ENCODE measurements at regions not wholly inside any gene's neighbourhood (a gene's known extent, or its start where the extent isn't known, plus 50 kb on each side); places are given as distances from the start of the nearest gene placed in this dataset.

DNA sequence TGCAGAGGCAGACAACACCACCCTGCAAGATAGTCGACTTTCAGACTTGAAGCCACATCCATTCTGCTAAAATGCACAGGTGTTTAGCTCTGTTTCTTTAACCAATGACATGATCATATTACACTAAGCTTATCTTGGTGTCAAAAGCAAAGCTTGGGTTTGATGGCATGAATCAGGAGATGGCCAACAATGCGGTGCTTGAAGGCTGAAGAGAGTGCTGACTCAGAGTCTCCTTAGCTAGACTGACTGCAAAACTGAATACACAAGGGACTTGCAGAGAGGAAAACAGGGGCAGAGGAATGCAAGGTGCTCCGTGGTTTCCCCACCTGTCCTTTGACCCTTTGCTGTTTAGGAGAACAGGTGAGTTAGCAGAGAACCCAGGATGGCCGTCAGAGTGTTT, 262.6 kb downstream of the SIPA1L2 start:
- no peak for TF ChIP-seq ZFX (IDR thresholded peaks at IDR 0.05; ENCODE audit: borderline replicate concordance)
- TF ChIP-seq, protein P1, sequence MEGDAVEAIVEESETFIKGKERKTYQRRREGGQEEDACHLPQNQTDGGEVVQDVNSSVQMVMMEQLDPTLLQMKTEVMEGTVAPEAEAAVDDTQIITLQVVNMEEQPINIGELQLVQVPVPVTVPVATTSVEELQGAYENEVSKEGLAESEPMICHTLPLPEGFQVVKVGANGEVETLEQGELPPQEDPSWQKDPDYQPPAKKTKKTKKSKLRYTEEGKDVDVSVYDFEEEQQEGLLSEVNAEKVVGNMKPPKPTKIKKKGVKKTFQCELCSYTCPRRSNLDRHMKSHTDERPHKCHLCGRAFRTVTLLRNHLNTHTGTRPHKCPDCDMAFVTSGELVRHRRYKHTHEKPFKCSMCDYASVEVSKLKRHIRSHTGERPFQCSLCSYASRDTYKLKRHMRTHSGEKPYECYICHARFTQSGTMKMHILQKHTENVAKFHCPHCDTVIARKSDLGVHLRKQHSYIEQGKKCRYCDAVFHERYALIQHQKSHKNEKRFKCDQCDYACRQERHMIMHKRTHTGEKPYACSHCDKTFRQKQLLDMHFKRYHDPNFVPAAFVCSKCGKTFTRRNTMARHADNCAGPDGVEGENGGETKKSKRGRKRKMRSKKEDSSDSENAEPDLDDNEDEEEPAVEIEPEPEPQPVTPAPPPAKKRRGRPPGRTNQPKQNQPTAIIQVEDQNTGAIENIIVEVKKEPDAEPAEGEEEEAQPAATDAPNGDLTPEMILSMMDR (IDR thresholded peaks at IDR 0.05) = no peak
- H3K27ac ChIP-seq = no peak overlapping the region

DNA sequence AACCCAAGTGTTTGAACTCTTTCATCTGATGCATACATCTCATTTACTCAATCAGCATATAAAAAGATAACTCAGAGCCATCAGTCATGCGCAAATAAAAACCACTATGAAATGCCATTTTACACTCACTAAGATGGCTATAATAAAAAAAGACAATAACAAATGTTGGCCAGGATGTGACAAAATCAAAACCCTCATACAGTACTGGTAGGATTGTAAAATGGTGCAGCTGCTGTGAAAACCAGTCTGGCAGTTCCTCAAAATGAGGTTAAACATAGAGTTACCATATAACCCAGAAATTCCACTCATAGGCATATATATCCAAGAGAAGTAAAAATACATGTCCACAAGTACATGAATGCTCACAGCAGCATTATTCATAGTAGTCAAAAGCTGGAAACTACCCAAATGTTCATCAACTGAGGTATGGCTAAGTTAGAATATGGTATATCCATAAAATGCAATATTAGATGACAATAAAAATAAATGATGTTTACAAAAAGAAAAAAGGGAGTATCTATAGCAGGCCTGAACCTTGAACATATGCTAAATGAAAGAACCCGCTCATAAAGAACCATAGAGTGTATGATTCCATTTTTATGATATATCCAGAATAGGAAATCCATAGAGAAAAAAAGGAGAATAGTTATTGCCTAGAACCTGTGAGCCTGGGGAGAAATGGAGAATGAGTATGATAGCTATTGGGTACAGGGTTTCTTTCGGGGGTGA, 265.1 kb downstream of the SIPA1L2 start:
- no peak overlapping the region for H3K27ac ChIP-seq
- no peak for TF ChIP-seq ZFX (IDR thresholded peaks at IDR 0.05; ENCODE audit: borderline replicate concordance)
- TF ChIP-seq, protein P1 (IDR thresholded peaks at IDR 0.05) = no peak

DNA sequence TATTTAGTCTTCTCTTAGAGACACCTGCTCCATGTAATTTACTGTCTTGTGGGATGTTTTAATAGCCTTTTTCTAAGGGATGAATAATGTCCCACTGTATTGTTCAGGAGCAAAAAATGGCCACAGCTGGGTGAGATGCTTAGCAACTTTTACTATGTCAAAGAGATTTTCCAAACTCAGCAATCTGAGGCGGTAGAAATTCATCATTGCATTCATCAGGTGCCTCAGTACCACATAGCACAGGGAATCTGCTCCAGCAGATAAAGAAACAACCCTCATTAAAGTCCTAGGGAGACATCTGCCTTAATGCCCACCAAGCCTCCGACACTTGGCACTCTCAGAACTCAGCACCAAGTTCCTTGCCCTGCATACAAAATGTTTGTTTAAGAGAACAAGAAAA, 266.9 kb downstream of the SIPA1L2 start:
- no peak overlapping the region for H3K27ac ChIP-seq
- TF ChIP-seq, protein P1 (IDR thresholded peaks at IDR 0.05) = no peak
- TF ChIP-seq ZFX (IDR thresholded peaks at IDR 0.05; ENCODE audit: borderline replicate concordance) = no peak

DNA sequence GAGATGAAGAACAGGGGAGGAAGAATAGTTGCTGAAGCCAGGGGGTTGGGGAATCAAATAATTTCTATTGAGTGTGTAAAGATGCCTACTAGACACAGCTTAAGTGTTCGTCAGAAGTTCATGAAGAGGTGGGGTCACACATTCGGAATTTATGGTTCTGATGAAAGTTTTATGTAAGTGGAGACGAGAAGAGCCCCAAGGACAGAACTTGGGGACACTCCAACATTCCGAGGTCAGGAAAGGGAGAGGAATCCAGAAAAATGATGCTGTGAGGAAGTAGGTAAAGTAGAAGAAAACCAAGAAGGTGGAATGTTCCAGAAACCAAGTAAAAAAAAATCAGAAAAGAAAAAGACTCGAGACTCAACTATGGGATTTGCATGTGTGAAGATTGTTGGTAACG, 272.5 kb downstream of the SIPA1L2 start:
- H3K27ac ChIP-seq = no peak overlapping the region
- TF ChIP-seq, protein P1 (IDR thresholded peaks at IDR 0.05) = no peak
- no peak for TF ChIP-seq ZFX (IDR thresholded peaks at IDR 0.05; ENCODE audit: borderline replicate concordance)

DNA sequence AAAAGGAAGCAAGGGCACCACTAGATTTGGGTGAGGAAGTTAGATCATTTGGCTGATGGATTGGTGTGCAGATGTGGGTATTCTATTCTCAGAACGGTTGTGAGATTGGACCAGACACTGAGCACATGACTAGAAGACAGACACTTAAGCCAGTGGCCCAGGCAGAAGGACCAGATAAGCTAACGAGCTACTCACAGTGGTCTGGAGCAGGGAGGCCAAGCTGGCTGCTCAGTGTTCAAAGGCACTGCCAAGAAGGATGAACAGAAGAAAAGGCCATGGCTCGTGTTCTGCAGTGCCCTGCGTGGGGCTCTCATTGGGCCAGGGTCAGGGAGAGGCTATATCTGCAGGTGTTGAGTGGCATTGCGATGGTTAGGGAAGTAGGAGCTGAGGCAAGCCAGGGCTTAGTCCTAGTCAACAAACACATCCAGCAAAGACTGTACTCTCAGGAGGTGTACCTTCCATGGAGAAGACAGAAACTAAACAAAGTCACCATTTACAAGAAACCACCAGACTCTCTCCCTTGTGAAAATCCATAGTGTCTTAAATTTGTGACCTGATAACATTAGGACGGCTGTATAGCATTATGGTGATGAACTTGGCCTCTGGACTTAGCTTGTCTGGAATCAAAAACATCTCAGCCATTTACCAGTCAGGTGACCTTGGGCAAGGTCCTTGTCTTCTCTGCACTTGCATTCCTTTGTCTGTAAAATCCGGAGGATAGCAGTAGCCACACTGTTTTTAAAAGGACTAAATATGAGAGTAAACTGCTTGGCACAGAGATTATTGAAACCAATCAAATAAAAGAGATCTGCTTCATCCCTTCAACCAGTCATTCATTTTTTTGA, 274.5 kb downstream of the SIPA1L2 start:
- TF ChIP-seq ZFX (IDR thresholded peaks at IDR 0.05; ENCODE audit: borderline replicate concordance) = no peak
- TF ChIP-seq, protein P1 (IDR thresholded peaks at IDR 0.05) = no peak
- H3K27ac ChIP-seq = no peak overlapping the region

DNA sequence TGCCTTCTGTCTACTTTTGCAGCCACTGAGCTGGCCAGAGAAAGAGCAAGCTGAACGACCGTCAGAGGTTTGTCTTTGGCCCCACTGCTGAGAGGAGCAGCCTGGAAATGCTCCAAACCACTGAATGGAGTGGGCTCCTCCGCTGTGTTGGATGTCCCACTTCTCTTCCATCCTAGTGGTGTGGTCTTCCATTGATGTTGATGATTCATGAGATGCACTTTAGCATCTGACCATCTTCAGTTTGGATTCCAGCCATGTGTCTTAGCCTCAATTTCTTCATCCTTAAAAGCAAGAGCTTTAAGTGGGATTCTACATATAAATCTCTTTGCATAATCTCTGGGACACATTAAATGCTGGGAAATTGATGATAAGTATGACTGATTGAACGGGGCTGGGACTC, 276.9 kb downstream of the SIPA1L2 start:
- no peak overlapping the region for H3K27ac ChIP-seq
- TF ChIP-seq, protein P1 (IDR thresholded peaks at IDR 0.05) = no peak
- TF ChIP-seq ZFX (IDR thresholded peaks at IDR 0.05; ENCODE audit: borderline replicate concordance) = no peak

DNA sequence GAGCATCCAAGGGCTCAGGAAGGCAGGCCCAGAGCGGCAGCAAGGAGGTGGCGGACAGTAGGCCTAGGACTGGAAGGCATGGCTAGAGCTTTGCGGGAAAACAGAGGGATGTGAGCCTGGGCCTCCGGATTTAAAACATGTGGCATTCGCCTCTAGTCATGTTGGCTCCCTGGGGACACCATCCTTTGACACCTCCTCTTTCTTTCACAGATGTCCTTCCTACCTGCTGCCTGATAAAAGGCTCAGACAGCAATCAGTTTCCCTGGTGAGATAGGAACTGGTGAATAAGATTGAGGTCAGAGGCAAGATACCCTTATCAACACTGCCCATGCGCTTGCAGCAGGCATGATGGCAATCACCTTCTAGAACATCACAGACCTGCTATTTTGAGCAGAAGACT, 277.6 kb downstream of the SIPA1L2 start:
- TF ChIP-seq, protein P1 (IDR thresholded peaks at IDR 0.05) = no peak
- no peak overlapping the region for H3K27ac ChIP-seq

Data from 22Rv1 (cell line).